SU-DHL-6 (cell line): ENCODE measurements at regions not wholly inside any gene's neighbourhood (a gene's known extent, or its start where the extent isn't known, plus 50 kb on each side); places are given as distances from the start of the nearest gene placed in this dataset.

Source experiments
- H2AFZ ChIP-seq: fragments of 200-600 bp; sonication (generic); 2 replicates; pipeline ENCODE4 v1.6.1; 2014; ENCODE audit warnings: low read depth, mild to moderate bottlenecking, moderate library complexity, mixed read lengths, antibody characterized with exemption, low read length; ENCODE audit not compliant: severe bottlenecking
- H3F3A ChIP-seq: fragments of 200-600 bp; shearing (Covaris generic); 2 replicates; pipeline ENCODE4 v1.6.0; 2016; ENCODE audit warnings: antibody characterized with exemption, mild to moderate bottlenecking; ENCODE audit not compliant: insufficient read depth
- H3K27ac ChIP-seq: fragments of 200-600 bp; sonication (generic); 2 replicates; pipeline ENCODE4 v1.5.1; 2016; ENCODE audit warnings: low read depth, mild to moderate bottlenecking, low read length, moderate library complexity, mixed read lengths
- H3K27me3 ChIP-seq: fragments of 200-600 bp; sonication (generic), shearing (Covaris generic); 2 replicates; pipeline ENCODE4 v1.6.0; 2014; ENCODE audit warnings: mild to moderate bottlenecking, low read length
- H3K36me3 ChIP-seq: fragments of 200-600 bp; sonication (generic); 2 replicates; pipeline ENCODE4 v1.6.1; 2014; ENCODE audit warnings: mild to moderate bottlenecking, low read length, mixed read lengths
- H3K4me2 ChIP-seq: fragments of 300-600, 200-600 bp; shearing (Covaris generic), sonication (generic); 2 replicates; pipeline ENCODE4 v1.6.0; 2014; ENCODE audit warnings: low read length, low read depth, mild to moderate bottlenecking; ENCODE audit not compliant: poor library complexity, severe bottlenecking
- H3K4me3 ChIP-seq: fragments of 200-600 bp; sonication (generic); 2 replicates; pipeline ENCODE4 v1.5.1; 2014; ENCODE audit warnings: antibody characterized with exemption, low read length, mild to moderate bottlenecking, mixed read lengths; ENCODE audit not compliant: insufficient read depth, poor library complexity, severe bottlenecking
- H3K79me2 ChIP-seq: fragments of 200-600 bp; sonication (generic); 2 replicates; pipeline ENCODE4 v1.6.1; 2014; ENCODE audit warnings: mild to moderate bottlenecking, low read length, moderate library complexity; ENCODE audit not compliant: insufficient read depth
- H3K9ac ChIP-seq: fragments of 200-600 bp; sonication (generic); 2 replicates; pipeline ENCODE4 v1.7.0; 2014; ENCODE audit warnings: mild to moderate bottlenecking, low read length
- H3K9me2 ChIP-seq: fragments of 200-600 bp; sonication (generic); replicated peaks from 2 replicates; pipeline ENCODE4 v1.6.1; 2014; ENCODE audit warnings: low read length; ENCODE audit not compliant: insufficient read depth
- H3K9me3 ChIP-seq: fragments of 200-600 bp; sonication (generic); 2 replicates; pipeline ENCODE4 v1.6.1; 2014; ENCODE audit warnings: low read length, mixed read lengths; ENCODE audit not compliant: insufficient read depth
- H4K20me1 ChIP-seq: fragments of 200-600 bp; sonication (generic); 2 replicates; pipeline ENCODE4 v1.6.1; 2014; ENCODE audit warnings: low read depth, mild to moderate bottlenecking, antibody characterized with exemption, low read length, moderate library complexity, mixed read lengths
- EZH2phosphoT487 ChIP-seq: fragments of 200-600 bp; sonication (generic), shearing (Covaris generic); conservative IDR thresholded peaks from 2 replicates; pipeline ENCODE4 v1.6.1; 2018; ENCODE audit warnings: mild to moderate bottlenecking, antibody characterized with exemption, low read length, moderate library complexity, mixed read lengths
- TF ChIP-seq, protein P1 (sequence below): fragments of 200-600 bp; sonication (generic); IDR thresholded peaks from one replicate; pipeline ENCODE4 v1.5.1; 2017; ENCODE audit warnings: antibody characterized with exemption, mild to moderate bottlenecking, low read length, moderate library complexity; ENCODE audit not compliant: insufficient read depth, poor library complexity, severe bottlenecking

DNA sequence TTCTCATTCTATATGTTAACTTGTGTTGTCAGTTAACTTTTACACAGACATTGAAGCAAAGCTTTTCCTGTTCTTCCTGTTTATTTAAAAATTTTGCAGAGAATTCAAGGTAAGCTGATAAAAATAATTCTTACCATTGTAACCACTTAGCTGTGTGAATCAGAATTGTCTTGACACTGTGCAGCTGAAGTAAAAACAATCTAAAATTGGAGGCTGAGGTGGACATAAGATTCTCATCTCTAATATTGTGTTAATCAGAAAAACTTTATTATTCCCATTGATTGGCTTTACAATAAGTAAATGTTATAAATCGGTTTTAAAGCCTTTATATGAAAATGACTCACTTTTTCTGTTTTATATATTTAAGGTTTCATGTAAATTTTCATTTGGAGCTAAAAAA lies 240.3 kb upstream of the PLEKHG7 start:
- H3K9ac ChIP-seq: peak overlapping the region; percentile 63

DNA sequence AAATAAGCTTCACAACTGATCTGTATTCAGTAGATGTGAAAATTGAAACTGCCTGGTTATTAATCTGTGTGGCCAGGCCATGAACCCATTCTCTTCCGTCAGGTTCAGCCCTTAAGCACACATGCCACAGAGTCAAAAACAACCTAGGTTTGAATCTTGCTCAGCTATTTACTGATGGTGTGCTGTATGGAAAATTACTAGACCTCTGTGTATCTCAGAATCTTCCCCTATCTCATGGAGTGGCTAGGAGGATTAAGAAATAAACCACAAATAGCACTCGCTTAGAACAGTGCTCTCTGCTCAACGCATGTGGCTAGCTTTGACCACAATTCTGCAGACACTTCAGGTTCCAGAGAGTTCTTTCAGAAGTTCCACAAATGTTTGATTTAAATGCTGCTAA lies 240.7 kb upstream of the PLEKHG7 start:
- no peaks in the 10 kb centered on the region for H3K36me3 ChIP-seq
- H3F3A ChIP-seq: peaks cover 69% of the 10 kb centered on the region
- TF ChIP-seq, protein P1, sequence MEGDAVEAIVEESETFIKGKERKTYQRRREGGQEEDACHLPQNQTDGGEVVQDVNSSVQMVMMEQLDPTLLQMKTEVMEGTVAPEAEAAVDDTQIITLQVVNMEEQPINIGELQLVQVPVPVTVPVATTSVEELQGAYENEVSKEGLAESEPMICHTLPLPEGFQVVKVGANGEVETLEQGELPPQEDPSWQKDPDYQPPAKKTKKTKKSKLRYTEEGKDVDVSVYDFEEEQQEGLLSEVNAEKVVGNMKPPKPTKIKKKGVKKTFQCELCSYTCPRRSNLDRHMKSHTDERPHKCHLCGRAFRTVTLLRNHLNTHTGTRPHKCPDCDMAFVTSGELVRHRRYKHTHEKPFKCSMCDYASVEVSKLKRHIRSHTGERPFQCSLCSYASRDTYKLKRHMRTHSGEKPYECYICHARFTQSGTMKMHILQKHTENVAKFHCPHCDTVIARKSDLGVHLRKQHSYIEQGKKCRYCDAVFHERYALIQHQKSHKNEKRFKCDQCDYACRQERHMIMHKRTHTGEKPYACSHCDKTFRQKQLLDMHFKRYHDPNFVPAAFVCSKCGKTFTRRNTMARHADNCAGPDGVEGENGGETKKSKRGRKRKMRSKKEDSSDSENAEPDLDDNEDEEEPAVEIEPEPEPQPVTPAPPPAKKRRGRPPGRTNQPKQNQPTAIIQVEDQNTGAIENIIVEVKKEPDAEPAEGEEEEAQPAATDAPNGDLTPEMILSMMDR: no peak
- no peak for TF ChIP-seq EZH2phosphoT487
- H3K4me2 ChIP-seq: peak overlapping the region; percentile 90
- no peaks in the 10 kb centered on the region for H3K9me2 ChIP-seq
- no peaks in the 10 kb centered on the region for H3K79me2 ChIP-seq
- H3K27me3 ChIP-seq: no peaks in the 10 kb centered on the region
- H3K9ac ChIP-seq: peak overlapping the region; percentile 63
- no peaks in the 10 kb centered on the region for H4K20me1 ChIP-seq
- H3K4me3 ChIP-seq: no peak overlapping the region
- peak overlapping the region; percentile 1 for H2AFZ ChIP-seq
- no peaks in the 10 kb centered on the region for H3K9me3 ChIP-seq
- peak overlapping the region; percentile 99 for H3K27ac ChIP-seq

More for the DNA sequence above, 240.3 kb upstream of the PLEKHG7 start:
- TF ChIP-seq, protein P1: no peak
- no peak for TF ChIP-seq EZH2phosphoT487
- Histone ChIP-seq H3K9me2 (no peaks in the 10 kb centered on the region), H4K20me1 (no peaks in the 10 kb centered on the region), H3K4me3 (peak overlapping the region; percentile 4), H3K79me2 (no peaks in the 10 kb centered on the region), H3K27me3 (no peaks in the 10 kb centered on the region), H3K36me3 (no peaks in the 10 kb centered on the region), H2AFZ (peak overlapping the region; percentile 43), H3K4me2 (peak overlapping the region; percentile 90), H3K27ac (peak overlapping the region; percentile 99), H3F3A (peaks cover 74% of the 10 kb centered on the region), H3K9me3 (no peaks in the 10 kb centered on the region)

DNA sequence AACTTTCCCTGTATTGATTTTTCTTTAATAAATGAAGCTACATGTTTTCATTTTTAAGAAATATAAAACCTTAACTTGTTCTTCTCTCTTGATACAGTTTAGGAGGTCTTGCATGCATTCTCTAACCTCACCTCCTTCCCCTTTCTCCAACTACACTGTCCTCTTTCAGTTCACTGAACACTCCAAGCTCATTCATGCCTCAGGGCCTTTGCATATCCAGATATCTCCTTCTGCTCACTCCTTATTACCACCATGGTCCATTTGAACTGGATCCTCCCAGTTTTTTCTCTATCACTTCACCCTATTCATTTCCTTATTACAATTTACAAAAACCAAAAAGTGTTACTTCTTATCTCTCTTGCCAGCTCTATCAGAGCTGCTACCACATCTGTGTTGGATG lies 242.9 kb upstream of the PLEKHG7 start:
- Histone ChIP-seq H4K20me1 (no peaks in the 10 kb centered on the region), H3K27me3 (no peaks in the 10 kb centered on the region), H2AFZ (no peak overlapping the region), H3K4me3 (no peak overlapping the region), H3K4me2 (no peak overlapping the region), H3K36me3 (no peaks in the 10 kb centered on the region), H3K9ac (no peak overlapping the region), H3K9me2 (no peaks in the 10 kb centered on the region), H3K79me2 (no peaks in the 10 kb centered on the region), H3K9me3 (no peaks in the 10 kb centered on the region), H3K27ac (peak overlapping the region; percentile 99), H3F3A (peaks cover 53% of the 10 kb centered on the region)
- TF ChIP-seq EZH2phosphoT487: no peak
- TF ChIP-seq, protein P1: no peak
